Osteoblast (primary cell): ENCODE measurements at regions not wholly inside any gene's neighbourhood (a gene's known extent, or its start where the extent isn't known, plus 50 kb on each side); places are given as distances from the start of the nearest gene placed in this dataset.
"Not testable (repeated sequence)": the region's sequence is repeated elsewhere in the genome, so short reads cannot be mapped to it uniquely, and the experiment has no call there.

Experiments used
- DNase-seq: peaks from one replicate; pipeline ENCODE4 v3.0.0; 2011; ENCODE audit warnings: low spot score, mixed read lengths; ENCODE audit not compliant: insufficient read length; ENCODE audit errors: missing footprints
- H2AFZ ChIP-seq: 2 replicates; pipeline ENCODE4 v1.6.0; 2011; ENCODE audit warnings: mild to moderate bottlenecking, low read length
- H3K27ac ChIP-seq: 2 replicates; pipeline ENCODE4 v1.5.1; 2011; ENCODE audit warnings: mild to moderate bottlenecking, low read depth, low read length, moderate library complexity
- H3K27me3 ChIP-seq: 2 replicates; pipeline ENCODE4 v1.6.0; 2012; ENCODE audit warnings: mild to moderate bottlenecking, control low read depth, inconsistent platforms, low read length, moderate library complexity; ENCODE audit not compliant: insufficient read depth
- H3K36me3 ChIP-seq: 2 replicates; pipeline ENCODE4 v1.5.1; 2011; ENCODE audit warnings: mild to moderate bottlenecking, low read length, control low read depth, moderate library complexity; ENCODE audit not compliant: insufficient read depth
- H3K4me1 ChIP-seq: 2 replicates; pipeline ENCODE4 v1.5.1; 2011; ENCODE audit warnings: mild to moderate bottlenecking, low read length, control low read depth, moderate library complexity; ENCODE audit not compliant: insufficient read depth
- H3K4me2 ChIP-seq: 2 replicates; pipeline ENCODE4 v1.6.0; 2011; ENCODE audit warnings: mild to moderate bottlenecking, low read length; ENCODE audit not compliant: insufficient read depth
- H3K4me3 ChIP-seq: fragments of 200-600 bp; sonication (generic); 3 replicates; pipeline ENCODE4 v1.5.1; 2012; ENCODE audit warnings: mild to moderate bottlenecking, low read length, inconsistent platforms; ENCODE audit not compliant: insufficient read depth
- H3K79me2 ChIP-seq: 2 replicates; pipeline ENCODE4 v1.6.0; 2012; ENCODE audit warnings: mild to moderate bottlenecking, low read length, control low read depth, inconsistent platforms; ENCODE audit not compliant: insufficient read depth
- H3K9me3 ChIP-seq: 2 replicates; pipeline ENCODE4 v1.5.1; 2011; ENCODE audit warnings: low read depth, low read length, control low read depth
- H4K20me1 ChIP-seq: 2 replicates; pipeline ENCODE4 v1.6.0; 2012; ENCODE audit warnings: mild to moderate bottlenecking, low read length, control low read depth; ENCODE audit not compliant: insufficient read depth
- TF ChIP-seq, protein P1 (sequence below): IDR thresholded peaks from 2 replicates; pipeline ENCODE4 v1.5.1; 2011; ENCODE audit warnings: mild to moderate bottlenecking, low read depth, low read length, moderate library complexity; ENCODE audit errors: extremely low read depth

DNA sequence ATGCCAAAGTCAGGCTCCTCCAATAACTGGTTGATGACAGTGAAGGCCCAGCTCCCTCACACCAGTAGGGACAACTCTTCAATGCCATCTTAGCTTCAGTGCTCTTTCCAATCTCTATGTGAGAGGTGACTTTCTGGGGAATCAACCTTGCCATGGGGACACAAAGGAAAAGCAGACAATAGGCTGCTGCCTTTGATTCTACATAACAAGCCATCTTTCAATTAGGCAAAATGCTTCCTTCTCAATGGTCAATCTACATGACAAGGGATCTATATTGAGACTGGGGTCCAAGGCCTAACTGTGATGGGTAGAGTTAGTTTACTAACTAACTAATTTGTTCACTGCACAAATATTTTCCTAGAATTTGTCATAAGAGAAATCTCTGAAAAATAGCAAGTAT lies 1417.5 kb upstream of the SEL1L start:
- H3K79me2 ChIP-seq = no peaks in the 10 kb centered on the region
- H3K4me3 ChIP-seq = no peak overlapping the region
- TF ChIP-seq, protein P1, sequence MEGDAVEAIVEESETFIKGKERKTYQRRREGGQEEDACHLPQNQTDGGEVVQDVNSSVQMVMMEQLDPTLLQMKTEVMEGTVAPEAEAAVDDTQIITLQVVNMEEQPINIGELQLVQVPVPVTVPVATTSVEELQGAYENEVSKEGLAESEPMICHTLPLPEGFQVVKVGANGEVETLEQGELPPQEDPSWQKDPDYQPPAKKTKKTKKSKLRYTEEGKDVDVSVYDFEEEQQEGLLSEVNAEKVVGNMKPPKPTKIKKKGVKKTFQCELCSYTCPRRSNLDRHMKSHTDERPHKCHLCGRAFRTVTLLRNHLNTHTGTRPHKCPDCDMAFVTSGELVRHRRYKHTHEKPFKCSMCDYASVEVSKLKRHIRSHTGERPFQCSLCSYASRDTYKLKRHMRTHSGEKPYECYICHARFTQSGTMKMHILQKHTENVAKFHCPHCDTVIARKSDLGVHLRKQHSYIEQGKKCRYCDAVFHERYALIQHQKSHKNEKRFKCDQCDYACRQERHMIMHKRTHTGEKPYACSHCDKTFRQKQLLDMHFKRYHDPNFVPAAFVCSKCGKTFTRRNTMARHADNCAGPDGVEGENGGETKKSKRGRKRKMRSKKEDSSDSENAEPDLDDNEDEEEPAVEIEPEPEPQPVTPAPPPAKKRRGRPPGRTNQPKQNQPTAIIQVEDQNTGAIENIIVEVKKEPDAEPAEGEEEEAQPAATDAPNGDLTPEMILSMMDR = no peak
- DNase-seq = no peak
- H3K36me3 ChIP-seq = no peaks in the 10 kb centered on the region
- H2AFZ ChIP-seq = no peak overlapping the region
- H3K27me3 ChIP-seq = no peaks in the 10 kb centered on the region
- H3K4me1 ChIP-seq = no peaks in the 10 kb centered on the region
- H4K20me1 ChIP-seq = no peaks in the 10 kb centered on the region
- H3K4me2 ChIP-seq = no peak overlapping the region
- H3K9me3 ChIP-seq = peaks cover 3% of the 10 kb centered on the region
- no peak overlapping the region for H3K27ac ChIP-seq

DNA sequence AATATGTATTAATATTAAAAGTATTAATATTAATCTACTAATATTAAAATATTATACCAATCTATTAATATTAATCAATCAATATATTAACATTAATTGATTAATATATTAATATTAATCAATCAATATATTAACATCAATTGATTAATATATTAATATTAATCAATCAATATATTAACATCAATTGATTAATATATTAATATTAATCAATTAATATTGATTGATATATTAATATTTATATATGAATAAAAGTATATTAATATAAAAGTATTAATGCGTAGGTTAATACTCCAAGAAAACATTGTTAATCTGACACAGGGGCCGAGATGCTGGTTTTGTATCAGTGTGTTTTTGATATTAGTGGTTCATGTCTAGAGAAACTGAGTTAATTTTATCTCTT lies 1430.1 kb upstream of the SEL1L start:
- Histone ChIP-seq H3K9me3 (no peaks in the 10 kb centered on the region), H3K27me3 (no peaks in the 10 kb centered on the region), H4K20me1 (no peaks in the 10 kb centered on the region), H3K4me1 (no peaks in the 10 kb centered on the region), H3K36me3 (no peaks in the 10 kb centered on the region), H2AFZ (no peak overlapping the region), H3K4me3 (no peak overlapping the region), H3K79me2 (no peaks in the 10 kb centered on the region), H3K4me2 (no peak overlapping the region), H3K27ac (no peak overlapping the region)
- TF ChIP-seq, protein P1 = no peak
- DNase-seq = no peak

DNA sequence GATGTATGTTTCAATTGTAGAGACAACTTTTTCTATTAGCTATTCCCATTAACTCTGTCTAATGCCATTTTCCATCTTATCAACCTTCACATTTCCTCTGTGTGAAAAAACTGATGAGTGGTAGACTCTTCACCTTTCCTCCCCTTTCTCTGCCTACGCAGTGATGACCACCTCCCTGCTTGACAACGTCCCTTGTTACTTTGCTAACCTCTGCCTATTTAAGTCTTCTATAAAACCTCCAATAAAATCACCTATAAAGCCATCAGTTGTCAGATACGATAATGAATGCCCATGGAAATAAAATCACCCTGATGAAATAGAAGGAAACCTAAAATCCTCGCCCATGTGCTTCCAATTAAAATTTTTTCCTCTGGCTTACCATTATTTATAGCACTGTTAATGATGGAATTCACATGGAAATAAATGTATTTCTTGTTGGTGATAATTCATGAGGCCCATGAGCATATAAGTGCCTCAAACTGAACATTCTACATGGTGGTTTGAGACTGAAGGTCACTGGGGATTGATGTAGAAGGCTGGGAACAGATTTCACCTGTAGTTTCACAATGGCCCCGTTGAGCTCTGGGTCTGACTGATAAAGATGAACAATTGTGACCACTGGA lies 1454.0 kb upstream of the SEL1L start:
- H3K4me3 ChIP-seq = no peak overlapping the region
- no peak overlapping the region for H3K27ac ChIP-seq
- TF ChIP-seq, protein P1 = no peak
- no peaks in the 10 kb centered on the region for H3K27me3 ChIP-seq
- H4K20me1 ChIP-seq = no peaks in the 10 kb centered on the region
- H3K36me3 ChIP-seq = no peaks in the 10 kb centered on the region
- DNase-seq = no peak
- peaks cover 2% of the 10 kb centered on the region for H3K9me3 ChIP-seq
- H3K4me1 ChIP-seq = no peaks in the 10 kb centered on the region
- no peak overlapping the region for H2AFZ ChIP-seq
- no peak overlapping the region for H3K4me2 ChIP-seq
- H3K79me2 ChIP-seq = no peaks in the 10 kb centered on the region

DNA sequence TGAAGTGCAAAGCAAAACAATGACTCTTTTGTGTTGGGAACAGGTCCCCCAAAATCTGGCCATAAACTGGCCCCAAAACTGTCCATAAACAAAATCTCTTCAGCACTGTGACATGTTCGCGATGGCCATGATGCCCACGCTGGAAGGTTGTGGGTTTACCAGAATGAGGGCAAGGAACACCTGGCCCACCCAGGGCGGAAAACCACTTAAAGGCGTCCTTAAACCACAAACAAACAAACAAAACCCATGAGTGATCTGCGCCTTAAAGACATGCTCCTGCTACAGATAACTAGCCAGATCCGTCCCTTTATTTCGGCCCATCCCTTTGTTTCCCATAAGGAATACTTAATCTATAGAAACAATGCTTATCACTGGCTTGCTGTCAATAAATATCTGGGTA lies 1460.9 kb upstream of the SEL1L start:
- not testable (repeated sequence) for H3K9me3 ChIP-seq, H3K4me1 ChIP-seq, H3K79me2 ChIP-seq, H2AFZ ChIP-seq, H3K27ac ChIP-seq, H4K20me1 ChIP-seq, H3K4me2 ChIP-seq, H3K27me3 ChIP-seq, DNase-seq, H3K4me3 ChIP-seq, H3K36me3 ChIP-seq
